ENCODE measurements at regions not wholly inside any gene's neighbourhood (a gene's known extent, or its start where the extent isn't known, plus 50 kb on each side); places are given as distances from the start of the nearest gene placed in this dataset.

GRCh38 chr5:9742848-9743247, 112.7 kb upstream of the TAS2R1 start:
- in situ Hi-C loops (cut with MboI; ENCODE audit: low sequenced_read_pairs, unreplicated experiment), result no loop called here
- DNase-seq (ENCODE audit: low spot score), result no peak
- no peak for TF ChIP-seq CTCF (IDR thresholded peaks at IDR 0.05; ENCODE audit: borderline replicate concordance, control extremely low read depth, extremely low read depth, insufficient read depth, missing control alignments)

GRCh38 chr5:9739135-9739534, 109.0 kb upstream of the TAS2R1 start:
- TF ChIP-seq CTCF (IDR thresholded peaks at IDR 0.05; ENCODE audit: borderline replicate concordance, control extremely low read depth, extremely low read depth, insufficient read depth, missing control alignments), result no peak
- DNase-seq (ENCODE audit: low spot score), result no peak
- in situ Hi-C loops (cut with MboI; ENCODE audit: low sequenced_read_pairs, unreplicated experiment), result no loop called here

- TF ChIP-seq CTCF (IDR thresholded peaks at IDR 0.05; ENCODE audit: borderline replicate concordance, control extremely low read depth, extremely low read depth, insufficient read depth, missing control alignments), result no peak
- no peak for DNase-seq (ENCODE audit: low spot score)
- in situ Hi-C loops (cut with MboI; ENCODE audit: low sequenced_read_pairs, unreplicated experiment), result no loop called here
Measured at GRCh38 chr5:9737265-9737664, 107.1 kb upstream of the TAS2R1 start.

- DNase-seq (ENCODE audit: low spot score), result no peak
- in situ Hi-C loops (cut with MboI; ENCODE audit: low sequenced_read_pairs, unreplicated experiment), result no loop called here
- no peak for TF ChIP-seq CTCF (IDR thresholded peaks at IDR 0.05; ENCODE audit: borderline replicate concordance, control extremely low read depth, extremely low read depth, insufficient read depth, missing control alignments)
Measured at GRCh38 chr5:9733486-9733885, 103.3 kb upstream of the TAS2R1 start.

- in situ Hi-C loops (cut with MboI; ENCODE audit: low sequenced_read_pairs, unreplicated experiment), result no loop called here
- TF ChIP-seq CTCF (IDR thresholded peaks at IDR 0.05; ENCODE audit: borderline replicate concordance, control extremely low read depth, extremely low read depth, insufficient read depth, missing control alignments), result no peak
- DNase-seq (ENCODE audit: low spot score), result no peak
Measured at GRCh38 chr5:9731159-9731558, 101.0 kb upstream of the TAS2R1 start.

- in situ Hi-C loops (cut with MboI; ENCODE audit: low sequenced_read_pairs, unreplicated experiment), result no loop called here
- no peak for DNase-seq (ENCODE audit: low spot score)
Measured at GRCh38 chr5:9728261-9728660, 98.1 kb upstream of the TAS2R1 start.

More at GRCh38 chr5:9728261-9728660, 98.1 kb upstream of the TAS2R1 start:
- TF ChIP-seq CTCF (IDR thresholded peaks at IDR 0.05; ENCODE audit: borderline replicate concordance, control extremely low read depth, extremely low read depth, insufficient read depth, missing control alignments), result no peak
